ENCODE measurements at regions not wholly inside any gene's neighbourhood (a gene's known extent, or its start where the extent isn't known, plus 50 kb on each side); places are given as distances from the start of the nearest gene placed in this dataset.

GRCh38 chr20:4083098-4083865 is 65.3 kb upstream of the SMOX start (continued):
- TF ChIP-seq ZNF550 (CRISPR knock-in tag; IDR thresholded peaks at IDR 0.05; ENCODE audit: borderline replicate concordance) (no peak), SRSF1 (optimal IDR thresholded peaks at IDR 0.05; ENCODE audit: low read depth, low read length) (peak; percentile 30), PBX2 (CRISPR knock-in tag; IDR thresholded peaks at IDR 0.05) (no peak), ZNF18 (CRISPR knock-in tag; IDR thresholded peaks at IDR 0.05; ENCODE audit: insufficient replicate concordance) (no peak), DPF2 (CRISPR knock-in tag; IDR thresholded peaks at IDR 0.05; ENCODE audit: borderline replicate concordance, low read depth) (no peak)
- TF ChIP-seq, protein P1, sequence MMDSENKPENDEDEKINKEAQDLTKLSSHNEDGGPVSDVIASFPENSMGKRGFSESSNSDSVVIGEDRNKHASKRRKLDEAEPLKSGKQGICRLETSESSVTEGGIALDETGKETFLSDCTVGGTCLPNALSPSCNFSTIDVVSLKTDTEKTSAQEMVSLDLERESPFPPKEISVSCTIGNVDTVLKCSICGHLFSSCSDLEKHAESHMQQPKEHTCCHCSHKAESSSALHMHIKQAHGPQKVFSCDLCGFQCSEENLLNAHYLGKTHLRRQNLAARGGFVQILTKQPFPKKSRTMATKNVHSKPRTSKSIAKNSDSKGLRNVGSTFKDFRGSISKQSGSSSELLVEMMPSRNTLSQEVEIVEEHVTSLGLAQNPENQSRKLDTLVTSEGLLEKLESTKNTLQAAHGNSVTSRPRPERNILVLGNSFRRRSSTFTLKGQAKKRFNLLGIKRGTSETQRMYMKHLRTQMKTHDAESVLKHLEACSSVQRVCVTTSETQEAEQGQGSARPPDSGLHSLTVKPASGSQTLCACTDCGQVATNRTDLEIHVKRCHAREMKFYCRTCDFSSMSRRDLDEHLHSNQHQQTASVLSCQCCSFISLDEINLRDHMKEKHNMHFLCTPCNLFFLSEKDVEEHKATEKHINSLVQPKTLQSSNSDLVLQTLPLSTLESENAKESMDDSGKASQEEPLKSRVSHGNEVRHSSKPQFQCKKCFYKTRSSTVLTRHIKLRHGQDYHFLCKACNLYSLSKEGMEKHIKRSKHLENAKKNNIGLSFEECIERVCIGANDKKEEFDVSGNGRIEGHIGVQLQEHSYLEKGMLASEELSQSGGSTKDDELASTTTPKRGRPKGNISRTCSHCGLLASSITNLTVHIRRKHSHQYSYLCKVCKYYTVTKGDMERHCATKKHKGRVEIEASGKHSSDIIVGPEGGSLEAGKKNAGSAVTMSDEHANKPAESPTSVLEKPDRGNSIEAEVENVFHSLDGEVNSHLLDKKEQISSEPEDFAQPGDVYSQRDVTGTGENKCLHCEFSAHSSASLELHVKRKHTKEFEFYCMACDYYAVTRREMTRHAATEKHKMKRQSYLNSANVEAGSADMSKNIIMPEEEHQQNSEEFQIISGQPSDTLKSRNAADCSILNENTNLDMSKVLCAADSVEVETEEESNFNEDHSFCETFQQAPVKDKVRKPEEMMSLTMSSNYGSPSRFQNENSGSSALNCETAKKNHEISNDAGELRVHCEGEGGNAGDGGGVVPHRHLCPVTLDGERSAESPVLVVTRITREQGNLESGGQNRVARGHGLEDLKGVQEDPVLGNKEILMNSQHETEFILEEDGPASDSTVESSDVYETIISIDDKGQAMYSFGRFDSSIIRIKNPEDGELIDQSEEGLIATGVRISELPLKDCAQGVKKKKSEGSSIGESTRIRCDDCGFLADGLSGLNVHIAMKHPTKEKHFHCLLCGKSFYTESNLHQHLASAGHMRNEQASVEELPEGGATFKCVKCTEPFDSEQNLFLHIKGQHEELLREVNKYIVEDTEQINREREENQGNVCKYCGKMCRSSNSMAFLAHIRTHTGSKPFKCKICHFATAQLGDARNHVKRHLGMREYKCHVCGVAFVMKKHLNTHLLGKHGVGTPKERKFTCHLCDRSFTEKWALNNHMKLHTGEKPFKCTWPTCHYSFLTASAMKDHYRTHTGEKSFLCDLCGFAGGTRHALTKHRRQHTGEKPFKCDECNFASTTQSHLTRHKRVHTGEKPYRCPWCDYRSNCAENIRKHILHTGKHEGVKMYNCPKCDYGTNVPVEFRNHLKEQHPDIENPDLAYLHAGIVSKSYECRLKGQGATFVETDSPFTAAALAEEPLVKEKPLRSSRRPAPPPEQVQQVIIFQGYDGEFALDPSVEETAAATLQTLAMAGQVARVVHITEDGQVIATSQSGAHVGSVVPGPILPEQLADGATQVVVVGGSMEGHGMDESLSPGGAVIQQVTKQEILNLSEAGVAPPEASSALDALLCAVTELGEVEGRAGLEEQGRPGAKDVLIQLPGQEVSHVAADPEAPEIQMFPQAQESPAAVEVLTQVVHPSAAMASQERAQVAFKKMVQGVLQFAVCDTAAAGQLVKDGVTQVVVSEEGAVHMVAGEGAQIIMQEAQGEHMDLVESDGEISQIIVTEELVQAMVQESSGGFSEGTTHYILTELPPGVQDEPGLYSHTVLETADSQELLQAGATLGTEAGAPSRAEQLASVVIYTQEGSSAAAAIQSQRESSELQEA (CRISPR knock-in tag; IDR thresholded peaks at IDR 0.05; ENCODE audit: not compliant biosample characterization) = no peak
- TF ChIP-seq, protein P2, sequence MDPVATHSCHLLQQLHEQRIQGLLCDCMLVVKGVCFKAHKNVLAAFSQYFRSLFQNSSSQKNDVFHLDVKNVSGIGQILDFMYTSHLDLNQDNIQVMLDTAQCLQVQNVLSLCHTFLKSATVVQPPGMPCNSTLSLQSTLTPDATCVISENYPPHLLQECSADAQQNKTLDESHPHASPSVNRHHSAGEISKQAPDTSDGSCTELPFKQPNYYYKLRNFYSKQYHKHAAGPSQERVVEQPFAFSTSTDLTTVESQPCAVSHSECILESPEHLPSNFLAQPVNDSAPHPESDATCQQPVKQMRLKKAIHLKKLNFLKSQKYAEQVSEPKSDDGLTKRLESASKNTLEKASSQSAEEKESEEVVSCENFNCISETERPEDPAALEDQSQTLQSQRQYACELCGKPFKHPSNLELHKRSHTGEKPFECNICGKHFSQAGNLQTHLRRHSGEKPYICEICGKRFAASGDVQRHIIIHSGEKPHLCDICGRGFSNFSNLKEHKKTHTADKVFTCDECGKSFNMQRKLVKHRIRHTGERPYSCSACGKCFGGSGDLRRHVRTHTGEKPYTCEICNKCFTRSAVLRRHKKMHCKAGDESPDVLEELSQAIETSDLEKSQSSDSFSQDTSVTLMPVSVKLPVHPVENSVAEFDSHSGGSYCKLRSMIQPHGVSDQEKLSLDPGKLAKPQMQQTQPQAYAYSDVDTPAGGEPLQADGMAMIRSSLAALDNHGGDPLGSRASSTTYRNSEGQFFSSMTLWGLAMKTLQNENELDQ (CRISPR knock-in tag; IDR thresholded peaks at IDR 0.05; ENCODE audit: borderline replicate concordance) = no peak
- TF ChIP-seq, protein P3, sequence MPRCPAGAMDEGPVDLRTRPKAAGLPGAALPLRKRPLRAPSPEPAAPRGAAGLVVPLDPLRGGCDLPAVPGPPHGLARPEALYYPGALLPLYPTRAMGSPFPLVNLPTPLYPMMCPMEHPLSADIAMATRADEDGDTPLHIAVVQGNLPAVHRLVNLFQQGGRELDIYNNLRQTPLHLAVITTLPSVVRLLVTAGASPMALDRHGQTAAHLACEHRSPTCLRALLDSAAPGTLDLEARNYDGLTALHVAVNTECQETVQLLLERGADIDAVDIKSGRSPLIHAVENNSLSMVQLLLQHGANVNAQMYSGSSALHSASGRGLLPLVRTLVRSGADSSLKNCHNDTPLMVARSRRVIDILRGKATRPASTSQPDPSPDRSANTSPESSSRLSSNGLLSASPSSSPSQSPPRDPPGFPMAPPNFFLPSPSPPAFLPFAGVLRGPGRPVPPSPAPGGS (CRISPR knock-in tag; IDR thresholded peaks at IDR 0.05) = no peak
- TF ChIP-seq, protein P4, sequence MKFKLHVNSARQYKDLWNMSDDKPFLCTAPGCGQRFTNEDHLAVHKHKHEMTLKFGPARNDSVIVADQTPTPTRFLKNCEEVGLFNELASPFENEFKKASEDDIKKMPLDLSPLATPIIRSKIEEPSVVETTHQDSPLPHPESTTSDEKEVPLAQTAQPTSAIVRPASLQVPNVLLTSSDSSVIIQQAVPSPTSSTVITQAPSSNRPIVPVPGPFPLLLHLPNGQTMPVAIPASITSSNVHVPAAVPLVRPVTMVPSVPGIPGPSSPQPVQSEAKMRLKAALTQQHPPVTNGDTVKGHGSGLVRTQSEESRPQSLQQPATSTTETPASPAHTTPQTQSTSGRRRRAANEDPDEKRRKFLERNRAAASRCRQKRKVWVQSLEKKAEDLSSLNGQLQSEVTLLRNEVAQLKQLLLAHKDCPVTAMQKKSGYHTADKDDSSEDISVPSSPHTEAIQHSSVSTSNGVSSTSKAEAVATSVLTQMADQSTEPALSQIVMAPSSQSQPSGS (CRISPR knock-in tag; IDR thresholded peaks at IDR 0.05) = no peak
